Tibial artery (tissue), 4 donors: ENCODE measurements at regions not wholly inside any gene's neighbourhood (a gene's known extent, or its start where the extent isn't known, plus 50 kb on each side); places are given as distances from the start of the nearest gene placed in this dataset.

Experiments used
- DNase-seq, 2 donors: peaks; one replicate each; pipeline ENCODE4 v3.0.0-alpha.2; 2019
- H3K27ac ChIP-seq, 2 donors: fragments of 200-600 bp; sonication (generic) in 1 of 2; 1 replicate in 1 of 2; 2 replicates in 1 of 2; pipeline ENCODE4 v1.5.1; 2018 to 2019; ENCODE audit warnings: mild to moderate bottlenecking in 1 of 2
- H3K27me3 ChIP-seq, 2 donors: fragments of 200-600 bp; sonication (generic) in 1 of 2; one replicate each; pipeline versions ENCODE4 v1.5.1 to v1.6.0; 2016 to 2019
- H3K36me3 ChIP-seq, 3 donors: fragments of 200-600 bp; sonication (generic) in 2 of 3; one replicate each; pipeline ENCODE4 v1.5.1; 2016 to 2019; ENCODE audit warnings: mild to moderate bottlenecking in 2 of 3
- H3K4me1 ChIP-seq, 4 donors: fragments of 200-600 bp; sonication (generic) in 2 of 4; 1 replicate in 3 of 4; 2 replicates in 1 of 4; pipeline ENCODE4 v1.5.1; 2016 to 2019
- H3K4me3 ChIP-seq, 2 donors: fragments of 200-600 bp; sonication (generic) in 1 of 2; 1 replicate in 1 of 2; 2 replicates in 1 of 2; pipeline ENCODE4 v1.5.1; 2018 to 2019; ENCODE audit warnings: mild to moderate bottlenecking in 2 of 2
- H3K9me3 ChIP-seq, 3 donors: fragments of 200-600 bp; sonication (generic) in 1 of 3; one replicate each; pipeline ENCODE4 v1.5.1; 2016 to 2019
- CTCF ChIP-seq, 2 experiments: fragments of 200-600 bp in 1 of 2; fragments of 450-650 bp in 1 of 2; IDR thresholded peaks; one replicate each; pipeline ENCODE4 v1.5.1; 2017 to 2019; ENCODE audit warnings: antibody characterized with exemption in 2 of 2, mild to moderate bottlenecking in 1 of 2, moderate library complexity in 1 of 2
- intact Hi-C: fragments of 100-400 bp; cut with DNase I; formaldehyde crosslinking; loops from one replicate; pipeline ENCODE4 v1.15.0; 2023; ENCODE audit warnings: low total_unique reads

GRCh38 chr9:82117026-82117811 is 128.6 kb downstream of the SPATA31D1 start:
- Histone ChIP-seq H3K4me1 (no peaks in the 10 kb centered on the region), H3K36me3 (no peaks in the 10 kb centered on the region), H3K27me3 (no peaks in the 10 kb centered on the region), H3K4me3 (no peak overlapping the region), H3K27ac (no peak overlapping the region), H3K9me3 (no peaks in the 10 kb centered on the region)
- intact Hi-C loops = no loop called here
- no peak for TF ChIP-seq CTCF (IDR thresholded peaks at IDR 0.05)
- DNase-seq = no peak

- intact Hi-C loops = no loop called here
- Histone ChIP-seq H3K4me3 (no peak overlapping the region), H3K4me1 (no peaks in the 10 kb centered on the region), H3K36me3 (no peaks in the 10 kb centered on the region), H3K27me3 (no peaks in the 10 kb centered on the region), H3K9me3 (no peaks in the 10 kb centered on the region), H3K27ac (no peak overlapping the region)
- no peak for TF ChIP-seq CTCF (IDR thresholded peaks at IDR 0.05)
- no peak for DNase-seq
Observed at GRCh38 chr9:82122731-82123130, 134.2 kb downstream of the SPATA31D1 start.

GRCh38 chr9:82124090-82124489 is 135.5 kb downstream of the SPATA31D1 start:
- Histone ChIP-seq H3K4me1 (no peaks in the 10 kb centered on the region), H3K9me3 (no peaks in the 10 kb centered on the region), H3K36me3 (no peaks in the 10 kb centered on the region), H3K27me3 (no peaks in the 10 kb centered on the region), H3K4me3 (no peak overlapping the region), H3K27ac (no peak overlapping the region)
- TF ChIP-seq CTCF (IDR thresholded peaks at IDR 0.05) = no peak
- no peak for DNase-seq
- intact Hi-C loops = no loop called here

GRCh38 chr9:82126256-82126655 is 137.7 kb downstream of the SPATA31D1 start:
- no peak for DNase-seq
- intact Hi-C loops = no loop called here
- no peaks in the 10 kb centered on the region for H3K9me3 ChIP-seq

GRCh38 chr9:82127465-82127864 is 138.9 kb downstream of the SPATA31D1 start:
- no peak overlapping the region for H3K27ac ChIP-seq
- no peaks in the 10 kb centered on the region for H3K36me3 ChIP-seq
- DNase-seq = no peak
- H3K27me3 ChIP-seq = no peaks in the 10 kb centered on the region
- TF ChIP-seq CTCF (IDR thresholded peaks at IDR 0.05) = no peak
- no peaks in the 10 kb centered on the region for H3K4me1 ChIP-seq
- intact Hi-C loops = no loop called here
- H3K9me3 ChIP-seq = no peaks in the 10 kb centered on the region
- no peak overlapping the region for H3K4me3 ChIP-seq

More at GRCh38 chr9:82126256-82126655, 137.7 kb downstream of the SPATA31D1 start:
- no peak for TF ChIP-seq CTCF (IDR thresholded peaks at IDR 0.05)
- Histone ChIP-seq H3K36me3 (no peaks in the 10 kb centered on the region), H3K27me3 (no peaks in the 10 kb centered on the region), H3K4me1 (no peaks in the 10 kb centered on the region), H3K27ac (no peak overlapping the region), H3K4me3 (no peak overlapping the region)
